ENCODE measurements at regions not wholly inside any gene's neighbourhood (a gene's known extent, or its start where the extent isn't known, plus 50 kb on each side); places are given as distances from the start of the nearest gene placed in this dataset.
"Not testable (repeated sequence)": the region's sequence is repeated elsewhere in the genome, so short reads cannot be mapped to it uniquely, and the experiment has no call there.

DNA sequence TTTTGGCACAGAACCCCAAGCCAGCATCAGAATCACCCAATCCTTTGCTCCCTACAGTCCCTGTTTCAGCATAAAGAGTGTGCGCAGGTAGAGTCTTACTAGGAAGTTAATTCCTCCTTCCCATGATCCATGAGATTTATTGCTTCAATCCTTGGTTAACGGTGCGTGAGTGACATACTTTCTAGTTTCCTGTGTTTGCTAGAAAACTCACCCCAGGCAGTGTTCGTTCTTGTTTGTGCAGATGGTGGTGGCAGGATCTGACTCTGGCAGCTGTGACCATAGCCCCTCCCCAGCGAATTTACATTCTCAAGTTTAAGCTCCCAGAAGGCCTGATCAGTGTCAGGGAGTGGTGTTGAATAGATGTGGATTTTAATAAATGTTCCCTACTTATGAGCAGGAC, 106.7 kb upstream of the CCT8L2 start:
- 87 to 98% methylated on average over 3 of the region's 5 CpGs for WGBS, 2 experiments (ENCODE audit: insufficient coverage in 1 of 2, insufficient read length in 1 of 2)
- Histone ChIP-seq H3K4me3 (ENCODE audit: low read length) (no peak overlapping the region), H3K27me3 (ENCODE audit: control insufficient read depth, insufficient read depth, low read length, poor library complexity, severe bottlenecking) (no peaks in the 10 kb centered on the region), H3K9ac (ENCODE audit: extremely low read depth, low read length, poor library complexity, severe bottlenecking) (no peak overlapping the region), H3K4me1 (ENCODE audit: control insufficient read depth, insufficient read depth, low read length) (no peaks in the 10 kb centered on the region), H3K27ac (ENCODE audit: low read depth, low read length) (no peak overlapping the region), H3K36me3 (ENCODE audit: control insufficient read depth, insufficient read depth, low read length) (no peaks in the 10 kb centered on the region), H3K9me3 (ENCODE audit: control insufficient read depth, low read length) (peaks cover 12% of the 10 kb centered on the region)
- Mint-ChIP-seq H3K9me3 (peaks cover 88% of the 10 kb centered on the region), H3K27me3 (ENCODE audit: insufficient read depth) (no peaks in the 10 kb centered on the region), H3K36me3 (ENCODE audit: low read depth) (no peaks in the 10 kb centered on the region), H3K4me1 (no peaks in the 10 kb centered on the region), H3K27ac (no peak overlapping the region), H3K4me3 (no peak overlapping the region)
- DNase-seq, result no peak
- TF ChIP-seq, protein P1, sequence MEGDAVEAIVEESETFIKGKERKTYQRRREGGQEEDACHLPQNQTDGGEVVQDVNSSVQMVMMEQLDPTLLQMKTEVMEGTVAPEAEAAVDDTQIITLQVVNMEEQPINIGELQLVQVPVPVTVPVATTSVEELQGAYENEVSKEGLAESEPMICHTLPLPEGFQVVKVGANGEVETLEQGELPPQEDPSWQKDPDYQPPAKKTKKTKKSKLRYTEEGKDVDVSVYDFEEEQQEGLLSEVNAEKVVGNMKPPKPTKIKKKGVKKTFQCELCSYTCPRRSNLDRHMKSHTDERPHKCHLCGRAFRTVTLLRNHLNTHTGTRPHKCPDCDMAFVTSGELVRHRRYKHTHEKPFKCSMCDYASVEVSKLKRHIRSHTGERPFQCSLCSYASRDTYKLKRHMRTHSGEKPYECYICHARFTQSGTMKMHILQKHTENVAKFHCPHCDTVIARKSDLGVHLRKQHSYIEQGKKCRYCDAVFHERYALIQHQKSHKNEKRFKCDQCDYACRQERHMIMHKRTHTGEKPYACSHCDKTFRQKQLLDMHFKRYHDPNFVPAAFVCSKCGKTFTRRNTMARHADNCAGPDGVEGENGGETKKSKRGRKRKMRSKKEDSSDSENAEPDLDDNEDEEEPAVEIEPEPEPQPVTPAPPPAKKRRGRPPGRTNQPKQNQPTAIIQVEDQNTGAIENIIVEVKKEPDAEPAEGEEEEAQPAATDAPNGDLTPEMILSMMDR (conservative IDR thresholded peaks at IDR 0.05), result no peak

- not testable (repeated sequence) for H3K27ac Mint-ChIP-seq; H3K27ac ChIP-seq (ENCODE audit: low read depth, low read length); H3K36me3 Mint-ChIP-seq (ENCODE audit: low read depth); H3K4me1 Mint-ChIP-seq; H3K4me3 ChIP-seq (ENCODE audit: low read length); DNase-seq; H3K27me3 ChIP-seq (ENCODE audit: control insufficient read depth, insufficient read depth, low read length, poor library complexity, severe bottlenecking); H3K27me3 Mint-ChIP-seq (ENCODE audit: insufficient read depth); H3K9ac ChIP-seq (ENCODE audit: extremely low read depth, low read length, poor library complexity, severe bottlenecking); H3K4me3 Mint-ChIP-seq; H3K36me3 ChIP-seq (ENCODE audit: control insufficient read depth, insufficient read depth, low read length); H3K4me1 ChIP-seq (ENCODE audit: control insufficient read depth, insufficient read depth, low read length)
- H3K9me3 Mint-ChIP-seq, result peaks cover 90% of the 10 kb centered on the region
- 89% methylated on average over 7 to 32 of the region's 32 CpGs for WGBS, 2 experiments (ENCODE audit: insufficient coverage in 1 of 2, insufficient read length in 1 of 2)
- peaks cover 17% of the 10 kb centered on the region for H3K9me3 ChIP-seq (ENCODE audit: control insufficient read depth, low read length)
Measured at GRCh38 chr22:16697492-16698044, 105.0 kb upstream of the CCT8L2 start.

DNA sequence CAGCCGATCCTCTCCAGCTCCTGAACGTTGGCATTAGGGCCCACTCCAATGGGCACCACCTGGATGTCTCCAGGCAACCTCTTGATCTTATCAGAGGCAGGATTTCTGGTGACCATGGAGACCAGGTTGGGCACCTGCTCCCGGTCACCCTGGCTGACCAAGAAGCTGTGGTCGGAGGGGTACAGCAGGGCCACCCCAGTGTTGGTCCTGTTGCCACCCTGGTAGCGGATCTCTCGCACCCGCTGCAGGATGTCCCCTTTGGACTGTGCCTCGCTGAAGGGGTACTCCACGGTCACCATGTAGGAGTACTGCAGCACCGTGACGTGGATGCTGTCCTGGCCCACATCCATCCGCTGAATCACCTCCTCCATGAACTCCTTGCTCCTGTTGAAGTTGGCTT, 104.3 kb upstream of the CCT8L2 start:
- not testable (repeated sequence) for H3K4me3 ChIP-seq (ENCODE audit: low read length); H3K36me3 Mint-ChIP-seq (ENCODE audit: low read depth); H3K27me3 Mint-ChIP-seq (ENCODE audit: insufficient read depth); H3K27ac ChIP-seq (ENCODE audit: low read depth, low read length); H3K4me1 Mint-ChIP-seq; H3K27me3 ChIP-seq (ENCODE audit: control insufficient read depth, insufficient read depth, low read length, poor library complexity, severe bottlenecking); H3K36me3 ChIP-seq (ENCODE audit: control insufficient read depth, insufficient read depth, low read length); DNase-seq; H3K27ac Mint-ChIP-seq; H3K9ac ChIP-seq (ENCODE audit: extremely low read depth, low read length, poor library complexity, severe bottlenecking); H3K4me1 ChIP-seq (ENCODE audit: control insufficient read depth, insufficient read depth, low read length); H3K4me3 Mint-ChIP-seq
- H3K9me3 ChIP-seq (ENCODE audit: control insufficient read depth, low read length), result peaks cover 20% of the 10 kb centered on the region
- peaks cover 90% of the 10 kb centered on the region for H3K9me3 Mint-ChIP-seq
- 83 to 88% methylated on average over 2 to 12 of the region's 12 CpGs for WGBS, 2 experiments (ENCODE audit: insufficient coverage in 1 of 2, insufficient read length in 1 of 2)

DNA sequence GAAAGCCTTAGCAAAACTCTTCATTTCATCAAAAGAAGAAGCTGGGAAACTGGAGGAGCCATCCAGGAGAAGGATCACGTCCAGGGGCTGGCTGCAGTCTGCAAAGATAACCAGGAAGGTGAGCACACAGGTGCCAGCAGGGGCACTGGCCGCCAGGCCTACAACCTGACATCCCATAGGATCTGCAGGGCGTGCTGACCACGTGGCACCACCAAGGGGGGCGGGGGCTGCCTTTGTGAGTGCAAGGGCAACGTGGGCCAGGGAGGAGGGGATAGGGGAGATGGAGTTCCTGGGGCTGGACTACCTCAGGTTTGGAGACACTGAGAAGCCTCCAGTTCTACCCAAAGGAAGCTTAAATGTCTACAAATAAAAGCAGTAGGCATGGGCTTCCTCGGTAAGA, 102.7 kb upstream of the CCT8L2 start:
- no peaks in the 10 kb centered on the region for H3K36me3 Mint-ChIP-seq (ENCODE audit: low read depth)

DNA sequence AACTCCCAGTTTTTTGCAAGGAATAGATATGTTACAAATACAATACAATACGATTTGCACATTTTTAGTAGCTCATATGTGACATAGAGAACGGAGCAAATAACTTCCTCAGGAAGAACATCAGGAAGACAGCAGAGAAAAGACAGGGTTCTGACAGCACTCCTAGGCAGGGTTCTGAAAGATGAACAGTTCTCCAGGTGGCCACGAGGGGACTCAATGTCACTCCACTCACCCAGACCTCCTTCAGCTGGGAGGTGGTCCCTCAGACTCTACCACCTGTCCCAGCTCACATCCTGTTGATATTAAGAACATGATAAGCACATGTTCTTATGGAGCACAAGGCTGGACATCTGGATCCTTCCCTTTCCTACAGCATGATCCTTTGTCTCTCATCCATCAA, 101.1 kb upstream of the CCT8L2 start:
- not testable (repeated sequence) for H3K27ac ChIP-seq (ENCODE audit: low read depth, low read length); H3K4me1 Mint-ChIP-seq; H3K27me3 ChIP-seq (ENCODE audit: control insufficient read depth, insufficient read depth, low read length, poor library complexity, severe bottlenecking); H3K27ac Mint-ChIP-seq; H3K4me1 ChIP-seq (ENCODE audit: control insufficient read depth, insufficient read depth, low read length); H3K9ac ChIP-seq (ENCODE audit: extremely low read depth, low read length, poor library complexity, severe bottlenecking); H3K36me3 Mint-ChIP-seq (ENCODE audit: low read depth); H3K36me3 ChIP-seq (ENCODE audit: control insufficient read depth, insufficient read depth, low read length); H3K4me3 ChIP-seq (ENCODE audit: low read length); DNase-seq; H3K27me3 Mint-ChIP-seq (ENCODE audit: insufficient read depth); H3K4me3 Mint-ChIP-seq
- peaks cover 30% of the 10 kb centered on the region for H3K9me3 ChIP-seq (ENCODE audit: control insufficient read depth, low read length)
- H3K9me3 Mint-ChIP-seq, result peaks cover 94% of the 10 kb centered on the region
- WGBS, 2 experiments (ENCODE audit: insufficient coverage in 1 of 2, insufficient read length in 1 of 2), result 44% methylated on average over 3 of the region's 3 CpGs; no CpG with 5 or more reads in 1 of the 2 experiments

More for the DNA sequence above, 102.7 kb upstream of the CCT8L2 start:
- no peaks in the 10 kb centered on the region for H3K4me1 Mint-ChIP-seq
- H3K9me3 Mint-ChIP-seq, result peaks cover 94% of the 10 kb centered on the region
- Histone ChIP-seq H3K36me3 (ENCODE audit: control insufficient read depth, insufficient read depth, low read length) (no peaks in the 10 kb centered on the region), H3K4me3 (ENCODE audit: low read length) (no peak overlapping the region), H3K4me1 (ENCODE audit: control insufficient read depth, insufficient read depth, low read length) (no peaks in the 10 kb centered on the region), H3K27ac (ENCODE audit: low read depth, low read length) (no peak overlapping the region), H3K9ac (ENCODE audit: extremely low read depth, low read length, poor library complexity, severe bottlenecking) (no peak overlapping the region), H3K27me3 (ENCODE audit: control insufficient read depth, insufficient read depth, low read length, poor library complexity, severe bottlenecking) (no peaks in the 10 kb centered on the region), H3K9me3 (ENCODE audit: control insufficient read depth, low read length) (peaks cover 26% of the 10 kb centered on the region)
- no peak overlapping the region for H3K27ac Mint-ChIP-seq
- H3K27me3 Mint-ChIP-seq (ENCODE audit: insufficient read depth), result no peaks in the 10 kb centered on the region
- WGBS, 2 experiments (ENCODE audit: insufficient coverage in 1 of 2, insufficient read length in 1 of 2), result 43% methylated on average over 7 of the region's 7 CpGs; no CpG with 5 or more reads in 1 of the 2 experiments
- no peak for DNase-seq
- TF ChIP-seq, protein P1 (conservative IDR thresholded peaks at IDR 0.05), result no peak
- no peak overlapping the region for H3K4me3 Mint-ChIP-seq

- H3K4me3 Mint-ChIP-seq; H3K27ac Mint-ChIP-seq; H3K27ac ChIP-seq (ENCODE audit: low read depth, low read length); H3K4me3 ChIP-seq (ENCODE audit: low read length); H3K36me3 Mint-ChIP-seq (ENCODE audit: low read depth); H3K9ac ChIP-seq (ENCODE audit: extremely low read depth, low read length, poor library complexity, severe bottlenecking); DNase-seq; H3K36me3 ChIP-seq (ENCODE audit: control insufficient read depth, insufficient read depth, low read length); H3K4me1 ChIP-seq (ENCODE audit: control insufficient read depth, insufficient read depth, low read length); H3K27me3 ChIP-seq (ENCODE audit: control insufficient read depth, insufficient read depth, low read length, poor library complexity, severe bottlenecking); H3K27me3 Mint-ChIP-seq (ENCODE audit: insufficient read depth); H3K4me1 Mint-ChIP-seq: not testable (repeated sequence)
- peaks cover 51% of the 10 kb centered on the region for H3K9me3 ChIP-seq (ENCODE audit: control insufficient read depth, low read length)
- no CpG with 5 or more reads among the region's 1 CpG for WGBS, 2 experiments (ENCODE audit: insufficient coverage in 1 of 2, insufficient read length in 1 of 2)
- H3K9me3 Mint-ChIP-seq, result peaks cover 90% of the 10 kb centered on the region
Measured at GRCh38 chr22:16689358-16689757, 96.7 kb upstream of the CCT8L2 start.

All from endodermal cell (in vitro differentiated cells).